ENCODE measurements at regions not wholly inside any gene's neighbourhood (a gene's known extent, or its start where the extent isn't known, plus 50 kb on each side); places are given as distances from the start of the nearest gene placed in this dataset.

DNA sequence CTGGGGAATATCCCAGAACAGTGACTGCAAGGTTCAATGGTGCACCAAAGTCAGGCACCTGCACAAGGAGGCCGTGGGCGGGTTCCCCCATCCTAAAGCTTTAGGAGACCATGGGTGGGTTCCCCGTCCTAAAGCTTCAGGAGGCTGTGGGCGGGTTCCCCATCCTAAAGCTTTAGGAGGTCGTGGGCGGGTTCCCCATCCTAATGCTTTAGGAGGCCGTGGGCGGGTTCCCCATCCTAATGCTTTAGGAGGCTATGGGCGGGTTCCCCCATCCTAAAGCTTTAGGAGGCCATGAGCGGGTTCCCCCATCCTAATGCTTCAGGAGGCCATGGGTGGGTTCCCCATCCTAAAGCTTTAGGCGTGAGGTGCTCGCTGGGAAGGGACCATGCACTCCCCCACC, 313.3 kb downstream of the FOXL1 start:
- FAIRE-seq: no peak
- TF ChIP-seq CTCF (IDR thresholded peaks at IDR 0.05; ENCODE audit: insufficient read depth, missing control alignments): no peak
- DNase-seq (ENCODE audit: insufficient read length, low spot score): no peak

GRCh38 chr16:86892509-86892908, 314.2 kb downstream of the FOXL1 start:
- DNase-seq (ENCODE audit: insufficient read length, low spot score) (no peak), FAIRE-seq (no peak)
- TF ChIP-seq CTCF (IDR thresholded peaks at IDR 0.05; ENCODE audit: insufficient read depth, missing control alignments): no peak

- no peak for DNase-seq (ENCODE audit: insufficient read length, low spot score)
- TF ChIP-seq CTCF (IDR thresholded peaks at IDR 0.05; ENCODE audit: insufficient read depth, missing control alignments): no peak
- no peak for FAIRE-seq
Measured at GRCh38 chr16:86893506-86893905, 315.2 kb downstream of the FOXL1 start.

DNA sequence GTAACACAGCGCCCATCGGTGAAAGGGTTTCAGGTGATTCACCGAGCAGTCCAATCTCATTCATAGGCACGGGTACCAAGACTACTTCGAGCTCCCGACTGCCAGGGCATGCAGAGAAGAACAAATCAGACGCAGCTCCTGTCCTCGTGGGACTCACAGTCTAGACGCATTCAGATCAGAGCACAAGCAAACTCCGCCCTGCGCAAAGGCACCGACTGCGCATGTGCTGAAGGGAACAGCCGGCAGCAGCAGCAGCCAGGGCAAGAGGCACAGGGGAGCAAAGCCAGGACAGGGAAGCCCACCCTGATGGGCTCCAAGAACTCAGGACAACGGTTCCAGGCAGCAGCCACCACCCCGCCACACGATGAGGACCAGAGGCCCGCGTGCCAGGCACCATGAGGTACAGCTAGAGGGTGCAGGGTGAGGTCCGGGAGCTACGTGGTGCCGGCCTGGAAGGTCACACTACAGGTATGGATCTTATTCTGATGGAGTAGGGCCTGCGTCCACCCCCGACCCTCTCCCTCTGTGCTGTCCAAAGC, 315.7 kb downstream of the FOXL1 start:
- no peak for TF ChIP-seq CTCF (IDR thresholded peaks at IDR 0.05; ENCODE audit: insufficient read depth, missing control alignments)
- FAIRE-seq (no peak), DNase-seq (ENCODE audit: insufficient read length, low spot score) (no peak)

DNA sequence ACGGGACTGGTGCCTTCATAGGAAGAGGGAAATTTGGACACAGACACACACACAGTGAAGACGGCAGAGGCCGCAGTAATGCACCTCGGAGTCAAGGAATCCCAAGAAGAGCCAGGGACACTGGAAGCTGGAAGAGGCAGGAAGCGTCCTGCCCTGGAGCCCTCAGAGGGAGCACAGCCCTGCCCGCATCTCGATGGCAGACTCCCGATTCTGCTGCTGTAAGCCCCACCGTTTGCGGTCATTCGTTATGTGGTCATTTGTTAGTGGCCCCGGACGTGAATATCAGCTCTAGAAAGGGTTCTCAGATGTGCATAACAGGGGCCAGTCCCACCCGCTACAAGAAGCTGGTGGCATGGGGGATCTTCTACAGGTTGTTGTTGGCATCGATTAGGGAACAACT, 316.6 kb downstream of the FOXL1 start:
- no peak for DNase-seq (ENCODE audit: insufficient read length, low spot score)
- no peak for FAIRE-seq
- TF ChIP-seq CTCF (IDR thresholded peaks at IDR 0.05; ENCODE audit: insufficient read depth, missing control alignments): no peak

GRCh38 chr16:86895606-86896005, 317.3 kb downstream of the FOXL1 start:
- TF ChIP-seq CTCF (IDR thresholded peaks at IDR 0.05; ENCODE audit: insufficient read depth, missing control alignments): no peak
- no peak for FAIRE-seq
- no peak for DNase-seq (ENCODE audit: insufficient read length, low spot score)

DNA sequence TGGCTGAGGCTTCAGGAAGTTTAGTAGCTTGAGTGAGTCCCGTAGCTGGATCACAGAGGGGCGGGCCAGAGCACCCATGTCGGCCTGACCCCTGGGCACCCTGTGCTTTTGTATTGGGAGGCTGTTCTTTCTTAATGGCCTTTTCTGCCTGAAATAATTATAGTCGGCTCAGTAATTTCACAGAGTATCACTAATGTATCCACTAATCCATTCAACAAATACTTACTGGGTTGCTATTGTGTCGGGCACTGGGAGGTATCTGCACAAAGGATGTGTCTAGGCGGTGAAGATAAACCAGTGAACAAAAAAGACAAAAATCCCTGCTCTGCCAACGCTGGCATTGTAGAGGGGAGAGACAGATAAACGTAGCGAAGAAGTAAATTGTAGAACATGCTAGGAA, 318.6 kb downstream of the FOXL1 start:
- FAIRE-seq: no peak
- DNase-seq (ENCODE audit: insufficient read length, low spot score): no peak
- TF ChIP-seq CTCF (IDR thresholded peaks at IDR 0.05; ENCODE audit: insufficient read depth, missing control alignments): no peak

All from D721Med (cell line).